ENCODE measurements at regions not wholly inside any gene's neighbourhood (a gene's known extent, or its start where the extent isn't known, plus 50 kb on each side); places are given as distances from the start of the nearest gene placed in this dataset.

DNA sequence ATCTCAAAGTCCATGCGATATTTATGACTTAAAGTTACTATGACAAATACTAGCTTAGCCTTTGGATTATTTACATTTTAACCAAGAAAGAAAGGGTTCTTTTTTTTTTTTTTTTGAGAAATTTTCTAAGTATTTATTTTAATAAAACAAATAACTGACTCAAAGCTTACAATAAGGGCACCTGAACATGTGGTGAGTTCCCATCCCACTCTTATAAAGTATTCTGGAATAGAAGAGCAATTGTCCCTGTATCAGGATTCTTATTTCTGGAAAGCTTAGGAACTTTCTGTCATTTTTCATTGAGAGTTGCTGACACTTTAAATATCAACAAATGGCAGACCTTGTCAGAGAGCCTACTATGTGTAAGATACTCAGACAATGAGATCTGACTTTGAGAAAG lies 686.1 kb upstream of the SOX9 start:
- TF ChIP-seq, protein P1, sequence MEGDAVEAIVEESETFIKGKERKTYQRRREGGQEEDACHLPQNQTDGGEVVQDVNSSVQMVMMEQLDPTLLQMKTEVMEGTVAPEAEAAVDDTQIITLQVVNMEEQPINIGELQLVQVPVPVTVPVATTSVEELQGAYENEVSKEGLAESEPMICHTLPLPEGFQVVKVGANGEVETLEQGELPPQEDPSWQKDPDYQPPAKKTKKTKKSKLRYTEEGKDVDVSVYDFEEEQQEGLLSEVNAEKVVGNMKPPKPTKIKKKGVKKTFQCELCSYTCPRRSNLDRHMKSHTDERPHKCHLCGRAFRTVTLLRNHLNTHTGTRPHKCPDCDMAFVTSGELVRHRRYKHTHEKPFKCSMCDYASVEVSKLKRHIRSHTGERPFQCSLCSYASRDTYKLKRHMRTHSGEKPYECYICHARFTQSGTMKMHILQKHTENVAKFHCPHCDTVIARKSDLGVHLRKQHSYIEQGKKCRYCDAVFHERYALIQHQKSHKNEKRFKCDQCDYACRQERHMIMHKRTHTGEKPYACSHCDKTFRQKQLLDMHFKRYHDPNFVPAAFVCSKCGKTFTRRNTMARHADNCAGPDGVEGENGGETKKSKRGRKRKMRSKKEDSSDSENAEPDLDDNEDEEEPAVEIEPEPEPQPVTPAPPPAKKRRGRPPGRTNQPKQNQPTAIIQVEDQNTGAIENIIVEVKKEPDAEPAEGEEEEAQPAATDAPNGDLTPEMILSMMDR (IDR thresholded peaks at IDR 0.05; ENCODE audit: insufficient read depth, low read length, poor library complexity, severe bottlenecking), result no peak
- TF ChIP-seq EZH2phosphoT487 (conservative IDR thresholded peaks at IDR 0.05; ENCODE audit: low read length), result no peak
